GM12874 (cell line): ENCODE measurements at regions not wholly inside any gene's neighbourhood (a gene's known extent, or its start where the extent isn't known, plus 50 kb on each side); places are given as distances from the start of the nearest gene placed in this dataset.

Source experiments
- CTCF ChIP-seq: IDR thresholded peaks from 2 replicates; pipeline ENCODE4 v1.5.1; 2011; ENCODE audit warnings: low read depth, mild to moderate bottlenecking, control low read depth, low read length, moderate library complexity; ENCODE audit not compliant: insufficient read depth

GRCh38 chr20:7629880-7630279 lies 310.4 kb downstream of the HAO1 start:
- no peak for TF ChIP-seq CTCF

GRCh38 chr20:7637184-7637583 lies 303.1 kb downstream of the HAO1 start:
- no peak for TF ChIP-seq CTCF

- no peak for TF ChIP-seq CTCF
Observed at GRCh38 chr20:7650086-7650879, 290.0 kb downstream of the HAO1 start.

GRCh38 chr20:7654231-7654630 lies 286.0 kb downstream of the HAO1 start:
- TF ChIP-seq CTCF, result no peak

GRCh38 chr20:7656687-7657467 lies 283.4 kb downstream of the HAO1 start:
- TF ChIP-seq CTCF, result no peak

- no peak for TF ChIP-seq CTCF
Observed at GRCh38 chr20:7657569-7657968, 282.7 kb downstream of the HAO1 start.

- no peak for TF ChIP-seq CTCF
Observed at GRCh38 chr20:7660165-7660564, 280.1 kb downstream of the HAO1 start.
